Activated CD8-positive, alpha-beta memory T cell treated with anti-CD3 and anti-CD28 coated beads for 4 hours (primary cell): ENCODE measurements at regions not wholly inside any gene's neighbourhood (a gene's known extent, or its start where the extent isn't known, plus 50 kb on each side); places are given as distances from the start of the nearest gene placed in this dataset.

Experiments
- DNase-seq, 2 donors: peaks; one replicate each; pipeline ENCODE4 v3.0.0-alpha.2; 2020; ENCODE audit warnings: low read depth in 2 of 2

DNA sequence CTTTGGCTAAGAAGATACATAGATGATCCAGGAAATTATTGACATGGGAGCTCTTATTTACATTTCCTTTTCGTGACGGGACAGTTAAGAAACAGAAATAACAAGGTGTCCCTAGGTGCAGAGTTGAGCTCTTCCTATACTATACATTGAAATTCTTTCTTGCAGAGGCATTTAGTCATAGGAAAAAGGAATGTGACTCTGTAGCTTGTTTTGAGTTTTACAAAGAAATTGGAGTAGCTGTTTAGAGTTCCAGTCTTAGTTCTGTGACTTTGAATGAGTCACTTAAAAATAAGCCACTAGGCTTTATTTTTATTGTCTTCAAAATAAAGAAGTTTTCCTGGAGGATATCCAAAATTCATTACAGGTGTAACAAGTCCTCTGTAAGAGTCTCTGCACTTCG, 723.5 kb upstream of the SGO1 start:
- no peak for DNase-seq

DNA sequence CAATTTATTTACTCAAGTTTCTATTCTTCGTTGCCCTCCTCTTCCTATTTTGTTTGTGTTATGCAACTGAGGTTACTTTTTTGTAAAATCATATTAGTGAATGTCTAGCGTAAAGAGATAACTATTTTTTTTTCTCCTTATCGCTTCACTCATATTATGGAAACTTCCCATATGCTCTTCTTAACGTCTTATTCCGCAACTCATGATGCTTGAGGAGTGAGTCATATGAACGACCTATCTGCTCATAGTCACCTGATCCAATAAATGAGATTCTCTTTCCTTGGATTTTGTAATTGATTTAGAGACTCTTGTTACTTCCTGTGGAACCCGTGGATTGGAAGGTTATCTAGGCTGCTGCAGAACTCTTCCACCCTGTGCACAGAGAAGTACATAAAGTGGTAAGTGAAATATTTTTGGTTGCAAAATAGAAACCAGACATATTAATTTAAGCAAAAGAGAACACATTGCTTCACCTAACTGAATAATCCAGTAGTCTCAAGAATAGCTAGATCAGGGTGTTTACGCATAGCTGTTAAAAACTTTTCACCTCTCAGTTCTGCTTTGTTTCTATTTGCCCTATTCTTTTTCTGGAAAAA, 719.3 kb upstream of the SGO1 start:
- no peak for DNase-seq

DNA sequence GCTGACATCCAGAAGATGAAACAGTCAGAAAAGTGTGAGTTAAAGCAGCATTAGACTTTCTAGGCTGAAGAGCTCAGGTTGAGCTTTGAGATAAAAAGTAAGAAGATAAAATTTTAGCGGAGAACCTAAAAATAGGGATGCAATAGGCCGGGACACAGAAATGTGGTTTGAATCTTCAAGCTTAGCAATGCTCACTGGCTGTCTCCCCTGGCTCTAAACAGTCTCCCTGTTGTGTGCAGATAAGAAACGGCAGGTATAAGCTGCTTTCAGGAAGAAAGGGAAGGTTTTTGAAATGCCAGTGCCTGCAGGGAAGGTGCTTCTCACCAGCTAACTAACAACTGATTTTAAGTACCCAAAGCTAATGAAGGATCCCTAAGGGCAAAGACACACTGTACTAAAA, 718.7 kb upstream of the SGO1 start:
- DNase-seq, result no peak

DNA sequence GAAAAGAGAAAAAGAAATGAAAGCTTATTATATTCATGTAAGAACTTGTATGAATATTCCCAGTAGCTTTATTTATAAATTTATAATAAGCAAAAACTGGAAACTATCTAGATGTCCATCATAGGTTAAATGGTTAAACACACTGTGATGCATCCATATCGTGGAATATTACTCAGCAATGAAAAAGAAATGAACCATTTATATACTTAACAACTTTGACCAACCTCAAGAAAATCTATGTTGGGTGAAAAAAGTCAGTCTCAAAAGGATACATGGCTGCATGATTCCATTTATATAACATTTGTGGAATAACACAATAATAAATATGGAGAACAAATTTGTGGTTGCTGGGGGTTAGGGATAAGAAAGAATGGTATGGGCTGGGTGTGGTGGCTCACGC, 713.0 kb upstream of the SGO1 start:
- DNase-seq, result no peak

DNA sequence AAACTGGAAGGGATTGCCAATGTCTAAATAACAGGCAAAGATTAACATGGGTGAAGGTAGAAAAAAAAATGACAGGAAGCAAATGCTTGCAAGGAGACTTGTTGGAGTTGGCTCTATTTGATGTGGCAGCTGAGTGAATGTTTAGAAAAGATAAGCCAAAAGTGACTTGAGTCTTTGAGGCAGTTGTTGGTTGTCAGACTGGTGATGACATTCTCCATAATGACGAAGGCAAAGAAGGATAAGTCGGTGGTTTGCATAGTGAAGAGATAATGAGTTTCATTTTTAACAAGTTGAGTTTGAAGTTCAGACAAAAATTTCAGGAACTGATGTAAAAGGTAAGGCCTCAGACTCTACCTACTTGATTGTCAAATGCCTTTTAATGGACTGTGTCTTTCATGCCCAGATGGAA, 704.1 kb upstream of the SGO1 start:
- DNase-seq, result no peak

DNA sequence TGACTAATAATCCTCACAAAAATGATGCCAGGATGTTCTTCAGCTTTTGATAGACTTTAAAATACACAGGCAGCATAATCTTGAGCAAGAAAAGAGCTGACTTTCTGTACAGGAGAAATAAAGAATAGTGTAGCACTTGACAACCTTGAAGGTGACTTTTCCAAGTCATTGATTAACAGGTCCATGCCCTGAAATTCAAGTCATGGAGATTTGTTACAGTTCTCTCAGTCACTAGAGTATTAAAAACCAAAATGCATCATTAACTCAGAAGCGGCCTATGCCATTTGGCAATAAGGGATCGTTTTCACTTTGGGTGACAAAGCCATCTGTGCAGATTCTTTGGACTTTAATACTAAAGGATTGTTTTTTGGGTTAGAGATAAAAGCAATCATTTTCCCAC, 692.7 kb upstream of the SGO1 start:
- DNase-seq, result no peak

DNA sequence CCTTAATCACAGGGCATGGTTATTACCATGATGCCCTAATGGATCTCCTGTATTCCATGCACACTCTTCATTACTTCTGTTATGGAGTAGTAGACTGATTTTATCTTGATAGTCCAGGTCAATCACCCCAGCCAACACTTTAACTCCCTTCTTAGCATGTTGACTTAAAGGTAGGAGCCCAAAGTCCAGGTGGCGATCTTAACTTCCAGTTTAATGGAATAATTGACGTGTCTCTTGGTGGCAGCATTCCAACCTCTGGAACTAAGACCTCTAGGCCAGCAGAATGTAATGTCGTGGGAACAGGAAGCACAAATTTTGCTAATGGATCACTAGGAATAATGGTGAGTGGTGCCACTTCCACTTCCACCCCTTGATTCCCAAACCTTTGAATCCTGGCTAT, 687.2 kb upstream of the SGO1 start:
- no peak for DNase-seq

DNA sequence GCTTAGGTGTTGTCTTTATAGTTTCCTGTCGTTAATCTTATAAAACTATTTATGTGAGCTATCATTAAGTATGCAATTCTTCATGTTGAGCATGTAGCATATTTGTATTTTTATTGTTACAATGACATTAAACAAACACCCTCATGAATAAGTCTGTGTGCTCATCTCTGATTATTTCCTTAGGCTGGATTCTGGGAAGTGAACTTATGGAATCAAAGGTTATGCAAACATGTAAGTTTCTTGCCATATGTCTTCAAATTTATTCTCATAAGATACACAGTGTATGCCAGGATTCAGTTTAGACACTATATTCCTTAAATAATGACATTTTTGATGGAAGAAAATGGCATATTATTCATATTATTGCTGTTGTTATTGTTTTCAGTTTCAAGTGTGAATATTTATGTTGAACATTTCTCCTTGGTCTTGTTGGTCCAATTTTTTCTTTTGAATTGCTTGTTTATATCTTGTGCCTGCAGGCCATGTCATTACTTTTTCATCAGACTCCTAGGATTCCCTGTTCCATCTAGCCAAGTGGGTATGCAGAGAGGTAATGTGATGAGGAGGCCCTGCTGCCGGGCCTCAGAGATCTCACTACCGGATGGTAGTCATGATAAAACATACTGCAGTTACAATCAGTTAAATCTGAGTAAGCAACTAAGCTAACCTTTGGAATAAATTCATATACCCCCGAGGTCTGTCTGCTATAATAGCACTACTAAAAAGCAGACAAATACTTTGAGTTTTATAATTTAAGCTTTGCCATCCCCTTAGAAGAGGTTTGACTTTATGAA, 684.3 kb upstream of the SGO1 start:
- no peak for DNase-seq

DNA sequence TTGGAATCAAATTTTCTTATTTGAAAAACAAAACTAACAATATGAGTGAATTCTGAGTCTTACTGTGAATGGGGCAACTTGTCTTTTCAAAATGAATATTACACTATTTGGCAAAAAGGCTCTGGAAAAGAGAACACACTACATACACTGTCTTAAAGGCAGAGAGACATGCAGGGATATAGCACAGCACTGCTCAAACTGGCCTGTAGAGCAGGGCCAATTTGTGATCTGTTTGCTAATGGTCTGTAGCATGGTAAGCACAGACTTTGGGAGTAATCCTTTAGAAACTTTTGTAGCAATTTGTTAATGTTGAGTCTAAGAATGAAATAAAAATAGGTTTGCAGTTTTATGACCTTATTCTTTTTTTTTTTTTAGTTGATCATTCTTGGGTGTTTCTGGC, 679.8 kb upstream of the SGO1 start:
- DNase-seq, result no peak

DNA sequence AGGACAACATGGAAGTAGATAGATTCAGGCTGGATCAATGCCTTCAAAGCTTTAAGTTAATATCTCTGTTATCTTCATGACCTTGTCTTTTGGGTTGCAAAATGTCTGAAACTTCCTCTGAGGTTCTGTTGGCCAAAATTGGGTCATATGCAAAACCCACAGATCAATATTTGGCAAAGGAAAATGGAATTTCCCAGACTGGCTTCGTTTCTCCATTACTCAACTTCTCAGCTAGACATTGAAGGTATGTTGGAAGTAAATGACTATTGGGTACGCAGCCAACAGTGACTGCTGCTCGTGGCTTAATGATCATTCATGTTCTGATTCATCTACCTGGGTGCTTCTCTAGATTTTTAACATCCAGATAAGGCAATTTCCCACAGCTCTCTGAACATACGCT, 675.4 kb upstream of the SGO1 start:
- DNase-seq, result no peak

DNA sequence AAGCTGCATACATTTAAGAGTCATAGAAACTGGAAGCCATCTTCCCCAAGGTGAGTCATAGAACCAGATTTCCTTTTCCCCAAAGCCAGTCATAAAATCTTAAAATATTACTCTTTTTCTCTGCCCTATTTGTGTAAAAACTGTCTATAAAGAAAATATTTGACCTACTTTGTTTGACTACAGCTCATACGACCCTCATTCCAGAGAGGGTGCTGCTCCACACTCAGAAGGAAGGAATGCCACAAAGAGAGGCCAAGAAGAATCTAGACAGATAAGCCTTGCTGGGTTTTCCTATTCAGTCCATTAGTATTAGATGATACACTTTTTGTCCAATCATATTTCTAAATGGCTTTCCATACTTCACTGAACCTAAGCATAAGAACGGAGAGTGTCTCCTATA, 671.6 kb upstream of the SGO1 start:
- no peak for DNase-seq

DNA sequence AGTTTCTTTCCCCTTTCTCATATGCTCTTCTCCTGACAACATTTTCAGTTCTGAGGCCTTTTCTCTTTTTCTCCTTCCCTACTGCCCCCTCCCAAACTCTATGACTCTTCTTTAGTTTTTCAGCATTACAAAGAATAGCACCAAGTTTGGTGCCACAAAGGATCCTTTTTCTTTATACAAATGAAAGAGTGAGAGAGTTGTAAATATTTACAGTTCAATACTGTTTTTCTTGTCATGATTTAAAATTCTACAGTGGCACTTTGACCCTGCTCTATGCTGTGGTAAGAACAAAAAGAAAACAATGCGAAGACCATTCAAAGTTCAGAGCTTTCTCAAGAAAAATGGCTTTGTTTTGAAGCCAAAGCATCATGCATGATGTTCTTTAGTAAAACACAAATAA, 667.9 kb upstream of the SGO1 start:
- no peak for DNase-seq

DNA sequence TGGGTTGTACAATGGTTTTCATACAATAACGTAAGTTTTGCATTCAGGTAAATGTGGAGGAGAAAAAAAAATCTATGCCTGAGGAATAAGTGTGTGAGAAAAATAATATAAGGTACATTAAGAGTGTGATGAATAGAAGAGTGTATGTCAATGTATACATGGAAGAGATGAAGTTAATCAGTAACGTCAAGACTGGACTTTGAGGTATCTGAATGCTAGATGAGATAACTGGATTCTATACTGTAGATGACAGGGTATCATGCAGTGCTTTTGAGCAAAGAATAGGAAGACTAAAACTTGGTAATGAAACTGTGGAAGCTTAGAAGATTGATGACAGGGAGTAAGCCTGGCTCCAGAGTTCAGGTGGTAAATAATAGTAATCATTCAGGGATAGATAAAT, 666.7 kb upstream of the SGO1 start:
- DNase-seq, result no peak

DNA sequence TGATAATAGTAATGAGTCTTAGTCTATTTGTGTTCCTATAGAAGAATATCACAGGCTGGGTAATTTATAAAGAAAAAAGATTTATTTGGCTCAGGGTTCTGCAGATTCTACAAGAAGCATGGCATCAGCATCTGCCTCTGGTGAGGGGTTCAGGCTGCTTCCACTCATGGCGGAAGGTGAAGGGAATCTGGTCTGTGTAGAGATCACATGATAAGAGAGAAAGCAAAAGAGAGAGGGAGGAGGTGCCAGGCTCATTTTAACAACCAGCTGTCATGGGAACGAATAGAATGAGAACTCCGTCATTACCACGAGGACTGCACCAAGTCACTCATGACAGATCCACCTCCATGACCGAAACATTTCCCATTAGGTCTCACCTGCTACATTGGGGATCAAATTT, 664.0 kb upstream of the SGO1 start:
- no peak for DNase-seq

DNA sequence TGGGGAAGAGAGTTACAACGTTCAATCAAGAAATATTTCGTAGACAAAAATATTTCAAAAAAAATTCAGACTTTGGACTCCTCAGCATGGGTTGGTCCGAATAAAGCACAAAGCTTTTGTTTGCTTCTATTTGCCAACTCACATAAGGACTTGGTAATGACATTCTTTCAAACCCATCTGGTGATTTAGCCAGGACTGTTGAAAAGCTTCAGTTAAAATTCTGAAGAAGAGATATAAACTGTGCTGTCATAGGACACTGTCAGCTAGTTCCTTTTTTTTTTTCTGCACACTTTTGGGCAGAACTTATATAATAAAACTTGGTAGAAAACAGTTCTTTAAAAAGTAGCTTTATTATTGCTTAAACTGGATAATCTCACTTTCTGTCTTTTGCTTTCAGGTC, 660.8 kb upstream of the SGO1 start:
- no peak for DNase-seq

DNA sequence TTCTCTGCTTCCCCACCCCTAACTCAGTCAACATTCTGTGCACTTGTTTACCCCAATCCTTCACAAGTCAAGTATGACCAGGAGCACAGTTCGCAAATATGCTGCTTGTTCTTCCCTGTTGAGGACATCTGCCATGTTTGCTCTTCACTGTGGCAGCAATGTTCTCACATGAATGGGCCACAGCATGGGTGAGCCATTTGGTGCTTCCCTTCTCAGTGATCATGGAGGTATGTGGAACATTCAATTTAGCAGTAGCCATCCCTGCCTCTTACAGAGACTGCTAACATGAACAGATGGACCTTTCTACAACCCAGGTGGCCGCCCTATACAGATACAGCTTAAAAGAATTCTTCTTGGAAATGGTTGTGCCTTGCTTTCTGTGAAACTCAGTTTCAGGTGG, 660.1 kb upstream of the SGO1 start:
- no peak for DNase-seq

DNA sequence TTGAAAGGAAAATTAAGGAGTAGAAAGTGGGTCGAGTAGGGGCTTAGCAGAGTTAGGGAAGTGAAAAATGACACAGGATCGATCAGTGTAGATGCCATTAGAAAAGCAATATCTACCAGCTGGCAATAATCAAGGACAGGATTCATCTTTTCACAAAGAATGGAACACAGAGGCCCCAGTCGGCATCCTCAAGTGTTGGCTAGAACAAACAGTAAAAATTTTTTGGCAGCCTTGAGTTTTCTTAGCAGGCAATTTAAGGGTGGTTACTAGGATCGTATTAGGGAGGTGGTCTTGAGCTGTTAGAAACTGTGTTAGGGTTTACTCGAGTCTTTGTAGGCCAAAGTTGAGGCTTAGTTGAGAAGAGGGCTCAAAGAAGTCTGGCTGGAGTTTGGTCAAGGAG, 658.8 kb upstream of the SGO1 start:
- DNase-seq, result no peak

DNA sequence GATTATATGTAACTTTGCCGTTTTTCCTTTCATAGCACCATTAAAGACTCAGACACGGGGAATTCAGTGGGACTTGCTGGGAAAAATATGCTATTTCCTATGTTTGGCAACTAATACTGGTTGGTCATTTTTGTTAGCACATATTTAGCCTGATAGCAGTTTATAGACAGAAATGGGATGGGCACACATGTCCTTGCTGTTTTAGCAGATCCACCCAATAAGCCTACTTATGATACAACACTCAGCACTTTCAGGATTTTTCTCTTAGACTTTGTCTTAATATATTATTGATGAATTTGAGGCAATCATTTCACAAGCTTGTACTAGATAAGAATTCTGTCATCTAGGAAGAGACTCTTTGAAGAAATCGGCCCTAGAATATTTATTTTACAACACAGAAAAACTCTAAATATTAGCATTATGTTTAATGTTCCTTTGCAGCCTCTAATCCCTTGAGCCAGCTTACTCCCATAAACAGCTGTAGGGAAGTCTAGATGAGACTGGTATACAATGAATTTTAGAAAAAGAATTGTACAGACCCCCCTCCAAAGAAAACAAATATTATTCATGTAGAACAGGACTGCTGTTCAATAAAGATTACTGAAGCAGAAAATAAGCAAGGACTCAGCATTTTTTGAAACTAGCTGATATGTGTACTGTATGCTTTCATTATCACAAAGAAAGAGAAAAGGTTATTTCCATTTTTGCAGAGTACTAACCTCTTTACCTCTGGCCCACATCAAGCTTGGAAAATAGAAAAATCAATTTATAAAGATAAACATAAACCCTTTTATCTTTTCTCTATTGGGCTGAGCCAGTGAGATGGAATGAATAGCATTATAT, 656.8 kb upstream of the SGO1 start:
- DNase-seq, result no peak

DNA sequence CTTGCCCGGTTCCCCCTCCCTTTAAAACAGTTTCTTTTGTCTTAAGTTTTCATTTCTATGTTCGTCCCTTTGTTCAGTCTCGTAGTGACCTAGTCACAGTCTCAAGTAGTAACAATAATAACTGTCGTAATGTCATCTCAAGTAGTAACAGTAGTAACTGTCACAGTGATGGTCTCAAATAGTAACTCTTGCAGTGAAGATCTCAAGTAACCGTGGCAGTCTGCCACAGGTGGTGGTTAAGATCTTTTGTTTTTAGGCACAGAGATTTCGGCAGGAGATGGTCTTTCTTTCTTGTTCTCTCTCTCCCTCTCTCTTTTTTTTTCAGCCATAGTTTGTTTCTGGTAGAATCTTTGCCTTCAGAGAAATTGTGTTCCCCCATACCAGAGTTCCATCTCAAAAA, 656.0 kb upstream of the SGO1 start:
- DNase-seq, result no peak

DNA sequence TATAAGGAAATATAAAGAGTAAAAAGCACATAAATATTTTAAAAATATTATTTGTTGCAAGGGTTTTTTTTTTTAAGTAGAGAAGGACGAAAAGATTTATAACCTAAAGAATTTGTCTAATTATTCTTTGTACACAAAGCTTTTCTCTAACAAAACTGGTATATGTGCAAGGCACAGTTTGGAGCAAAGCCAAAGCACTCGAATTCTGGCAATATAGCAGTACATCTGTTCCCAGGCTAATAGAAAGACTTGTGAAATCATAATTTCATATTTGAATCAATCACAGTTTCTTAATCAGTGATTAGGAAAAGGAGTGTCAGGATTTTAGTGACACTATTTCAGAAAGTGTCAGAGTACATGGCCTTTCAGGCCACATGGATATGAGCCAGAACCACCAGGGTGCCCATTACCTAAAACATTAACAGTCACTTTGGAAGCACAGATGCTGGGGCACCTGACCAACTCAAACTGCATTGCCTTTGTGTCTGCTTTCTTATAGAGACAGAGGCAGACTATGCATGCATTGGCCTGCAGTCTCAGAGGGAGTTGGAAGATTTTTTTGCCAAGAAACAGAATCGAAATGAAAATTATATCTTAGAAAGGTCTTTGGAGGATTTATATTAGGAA, 651.8 kb upstream of the SGO1 start:
- DNase-seq, result no peak

DNA sequence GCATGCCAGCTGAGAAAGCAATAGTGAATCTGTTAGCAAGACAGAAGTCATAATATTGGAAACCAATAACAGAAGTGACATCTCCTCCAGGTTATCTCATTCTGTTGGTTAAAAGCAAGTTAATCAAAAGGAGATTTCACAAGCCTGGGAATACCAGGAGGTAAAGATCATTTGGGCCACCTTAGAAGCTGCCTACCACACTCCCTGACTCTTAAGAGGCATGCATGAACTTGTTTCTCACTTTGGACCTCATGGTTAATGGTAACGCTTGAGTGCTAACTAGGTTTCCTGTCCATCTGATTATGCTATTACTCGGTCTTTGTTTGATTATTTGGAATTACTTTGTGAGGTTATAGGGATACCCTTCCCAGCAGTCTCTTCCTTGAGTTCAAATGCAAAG, 650.8 kb upstream of the SGO1 start:
- DNase-seq, result no peak

DNA sequence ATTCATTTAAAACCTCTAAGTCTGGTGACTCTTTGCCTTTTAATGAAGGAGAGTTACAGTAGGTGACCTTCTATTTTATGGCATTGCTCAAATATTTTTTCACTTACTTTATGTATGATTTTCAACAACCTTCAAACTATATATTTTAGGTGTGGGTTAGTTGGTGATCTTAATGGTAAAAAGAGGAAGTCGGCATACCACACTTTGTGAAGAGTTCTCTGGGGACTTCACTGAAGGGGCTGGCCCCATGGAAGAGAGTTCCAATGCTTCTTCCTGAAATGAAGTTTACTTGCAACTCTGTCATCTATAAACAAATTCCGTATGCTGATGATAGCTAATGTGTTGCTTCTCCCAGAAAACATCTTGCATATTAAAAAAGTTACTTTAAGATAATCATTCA, 647.0 kb upstream of the SGO1 start:
- no peak for DNase-seq

DNA sequence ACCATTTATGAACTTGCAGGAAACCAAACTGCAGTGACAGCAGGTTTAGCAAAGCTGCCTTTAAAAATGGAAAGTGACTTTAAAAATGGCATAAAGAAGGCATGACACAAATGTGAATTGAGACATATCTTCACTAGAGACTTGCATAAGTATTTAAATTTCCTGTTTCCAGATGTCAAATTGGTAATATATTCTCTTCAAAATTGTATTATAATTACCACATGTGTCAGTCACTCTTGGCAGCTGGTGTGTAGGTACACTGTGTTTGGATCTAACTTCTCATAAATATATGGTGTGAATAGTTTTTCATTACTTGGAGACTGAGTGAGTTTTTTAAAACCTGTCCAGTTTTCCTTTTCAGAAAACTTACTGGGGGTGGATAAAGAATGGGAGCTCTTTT, 636.2 kb upstream of the SGO1 start:
- no peak for DNase-seq
